ENCODE measurements at regions not wholly inside any gene's neighbourhood (a gene's known extent, or its start where the extent isn't known, plus 50 kb on each side); places are given as distances from the start of the nearest gene placed in this dataset.

DNA sequence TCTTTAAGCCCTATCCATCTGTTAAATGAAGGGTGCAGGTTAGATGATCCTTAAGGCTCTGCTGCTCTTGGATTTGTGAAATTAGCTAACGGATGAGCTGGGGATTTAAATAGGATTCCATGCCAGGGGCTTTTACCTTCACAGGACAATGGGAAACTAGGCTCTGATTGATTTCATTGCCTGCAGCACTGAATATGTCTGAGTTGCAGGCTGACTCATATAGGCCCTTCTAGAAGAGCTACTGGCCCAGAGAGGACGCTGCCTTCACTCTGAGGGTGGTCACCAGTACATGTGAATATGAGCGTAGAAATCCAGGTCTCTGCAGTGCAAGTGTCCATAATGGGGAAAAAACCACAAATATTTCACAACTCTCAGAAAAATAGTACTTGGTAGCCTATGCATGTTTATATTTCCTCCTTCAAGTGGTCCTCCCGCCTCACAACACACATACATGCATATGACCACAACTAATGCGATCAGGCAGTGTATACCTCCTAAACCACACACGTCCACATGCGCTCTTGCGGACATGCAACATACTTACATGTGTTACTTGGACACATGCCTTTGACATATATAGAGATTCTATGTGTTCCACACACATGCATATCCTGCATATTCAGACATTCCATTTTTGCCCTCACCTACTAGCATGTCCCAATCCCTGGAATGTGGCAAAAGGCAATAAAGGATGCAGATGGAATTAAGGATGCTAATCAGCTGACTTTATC lies 233.8 kb upstream of the JUN start (continued):
- TF ChIP-seq CHD1 (IDR thresholded peaks at IDR 0.05; ENCODE audit: low read depth, low read length) = no peak
- TF ChIP-seq ATF3 (IDR thresholded peaks at IDR 0.05; ENCODE audit: insufficient read depth, low read depth, low read length) = no peak
- TF ChIP-seq POU5F1 (IDR thresholded peaks at IDR 0.05; ENCODE audit: low read depth, low read length) = no peak
- TF ChIP-seq SIRT6 (IDR thresholded peaks at IDR 0.05; ENCODE audit: low read length) = no peak
- TF ChIP-seq TAF7 (optimal IDR thresholded peaks at IDR 0.05; ENCODE audit: borderline replicate concordance, low read depth, low read length) = no peak
- TF ChIP-seq EP300 (IDR thresholded peaks at IDR 0.05; ENCODE audit: borderline replicate concordance in 1 of 2, low read depth in 2 of 2, low read length in 2 of 2) = no peak
- no peak for TF ChIP-seq TBP (IDR thresholded peaks at IDR 0.05; ENCODE audit: low read depth, low read length)
- no peak for TF ChIP-seq KDM1A (IDR thresholded peaks at IDR 0.05; ENCODE audit: borderline replicate concordance, low read length)
- no peak for TF ChIP-seq JUN (IDR thresholded peaks at IDR 0.05; ENCODE audit: low read depth, low read length)
- TF ChIP-seq FOSL1 (IDR thresholded peaks at IDR 0.05; ENCODE audit: insufficient read depth, low read depth, low read length) = no peak

Measured in H1 (cell line).